ENCODE measurements at regions not wholly inside any gene's neighbourhood (a gene's known extent, or its start where the extent isn't known, plus 50 kb on each side); places are given as distances from the start of the nearest gene placed in this dataset.
"Not testable (repeated sequence)": the region's sequence is repeated elsewhere in the genome, so short reads cannot be mapped to it uniquely, and the experiment has no call there.

DNA sequence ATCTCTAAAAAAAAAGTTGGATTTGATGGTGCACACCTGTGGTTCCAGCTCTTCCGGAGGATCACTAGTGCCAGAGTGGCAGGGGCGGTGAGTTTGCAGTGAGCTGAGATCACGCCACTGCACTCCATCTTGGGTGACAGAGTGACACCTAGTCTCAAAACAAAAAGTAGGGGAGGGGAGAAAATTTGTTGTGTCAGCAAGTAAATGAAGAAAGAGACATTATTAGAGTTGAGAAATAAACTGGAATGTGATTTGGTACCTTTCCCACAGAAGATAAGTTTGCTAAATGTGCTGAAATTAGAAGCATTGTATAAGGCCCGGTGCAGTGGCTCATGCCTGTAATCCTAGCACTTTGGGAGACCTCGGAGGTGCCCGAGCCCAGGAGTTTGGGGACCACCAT, 54.0 kb upstream of the PPIAL4F start:
- H3K36me3 ChIP-seq (ENCODE audit: control insufficient read depth in 2 of 4, insufficient read depth in 4 of 4, low read length in 3 of 4); H3K56ac ChIP-seq (replicated peaks; ENCODE audit: insufficient read length, low read depth, low read length); H4K20me1 ChIP-seq (replicated peaks in 1 of 2; ENCODE audit: control insufficient read depth in 1 of 2, insufficient read depth in 2 of 2, low read length in 2 of 2); H2BK12ac ChIP-seq (ENCODE audit: low read depth, low read length); H2BK120ac ChIP-seq (replicated peaks; ENCODE audit: low read depth, low read length); H3K4ac ChIP-seq (replicated peaks; ENCODE audit: insufficient read length, low read depth, low read length); H4K5ac ChIP-seq (ENCODE audit: insufficient read length, low read depth, low read length); CTCF ChIA-PET (ENCODE audit: partially characterized antibody); POLR2A ChIA-PET (ENCODE audit: partially characterized antibody); H2AK5ac ChIP-seq (ENCODE audit: low read depth, low read length); H3K23me2 ChIP-seq (ENCODE audit: low read depth, low read length); H3K4me3 ChIP-seq (ENCODE audit: extremely low read depth in 1 of 4, insufficient read depth in 2 of 4, low read depth in 3 of 4, low read length in 4 of 4); H3K79me1 ChIP-seq (ENCODE audit: low read depth, low read length); H3K27me3 ChIP-seq (replicated peaks in 1 of 4; ENCODE audit: control insufficient read depth in 3 of 4, extremely low read depth in 1 of 4, insufficient read depth in 3 of 4, low read length in 3 of 4); H3K14ac ChIP-seq (ENCODE audit: insufficient read length); H2BK20ac ChIP-seq (ENCODE audit: low read length); FAIRE-seq; H3K27ac ChIP-seq (ENCODE audit: low read depth, low read length); H4K91ac ChIP-seq (replicated peaks; ENCODE audit: insufficient read length, low read length); H3K23ac ChIP-seq (ENCODE audit: insufficient read length); H3K4me1 ChIP-seq (replicated peaks in 1 of 4; ENCODE audit: control insufficient read depth in 3 of 4, insufficient read depth in 4 of 4, low read length in 3 of 4); H3K18ac ChIP-seq (ENCODE audit: extremely low read depth, low read length); H4K8ac ChIP-seq (ENCODE audit: extremely low read depth, insufficient read depth, low read length); DNase-seq (ENCODE audit: low read depth in 1 of 2, low spot score in 2 of 2); H2AFZ ChIP-seq (ENCODE audit: low read length); H3K9ac ChIP-seq (replicated peaks in 1 of 4; ENCODE audit: extremely low read depth in 1 of 4, low read depth in 3 of 4, low read length in 3 of 4); H2BK5ac ChIP-seq (ENCODE audit: low read depth, low read length); H3K4me2 ChIP-seq (ENCODE audit: insufficient read depth in 1 of 2, low read depth in 2 of 2, low read length in 2 of 2); H2BK15ac ChIP-seq (ENCODE audit: low read length); H3K9me3 ChIP-seq (ENCODE audit: insufficient read depth in 2 of 2, low read depth in 1 of 2, low read length in 1 of 2); H3K79me2 ChIP-seq (ENCODE audit: control insufficient read depth in 1 of 2, insufficient read depth in 2 of 2, low read length in 2 of 2): not testable (repeated sequence)
- WGBS, 2 experiments (ENCODE audit: extremely low coverage in 1 of 2, insufficient coverage in 1 of 2, insufficient read length in 1 of 2, insufficient replicate concordance in 2 of 2, low coverage in 1 of 2, low lambda C conversion rate in 2 of 2, missing lambda C conversion rate in 1 of 2) = 86% methylated on average over 5 of the region's 6 CpGs; no CpG with 5 or more reads in 1 of the 2 experiments

- H3K27me3 ChIP-seq (replicated peaks in 1 of 4; ENCODE audit: control insufficient read depth in 3 of 4, extremely low read depth in 1 of 4, insufficient read depth in 3 of 4, low read length in 3 of 4); H3K4me2 ChIP-seq (ENCODE audit: insufficient read depth in 1 of 2, low read depth in 2 of 2, low read length in 2 of 2); H2BK120ac ChIP-seq (replicated peaks; ENCODE audit: low read depth, low read length); H3K4me1 ChIP-seq (replicated peaks in 1 of 4; ENCODE audit: control insufficient read depth in 3 of 4, insufficient read depth in 4 of 4, low read length in 3 of 4); H3K18ac ChIP-seq (ENCODE audit: extremely low read depth, low read length); H3K4ac ChIP-seq (replicated peaks; ENCODE audit: insufficient read length, low read depth, low read length); H2BK20ac ChIP-seq (ENCODE audit: low read length); H3K14ac ChIP-seq (ENCODE audit: insufficient read length); H3K27ac ChIP-seq (ENCODE audit: low read depth, low read length); H3K9ac ChIP-seq (replicated peaks in 1 of 4; ENCODE audit: extremely low read depth in 1 of 4, low read depth in 3 of 4, low read length in 3 of 4); FAIRE-seq; H3K9me3 ChIP-seq (ENCODE audit: insufficient read depth in 2 of 2, low read depth in 1 of 2, low read length in 1 of 2); H4K8ac ChIP-seq (ENCODE audit: extremely low read depth, insufficient read depth, low read length); H2BK15ac ChIP-seq (ENCODE audit: low read length); H3K56ac ChIP-seq (replicated peaks; ENCODE audit: insufficient read length, low read depth, low read length); H4K91ac ChIP-seq (replicated peaks; ENCODE audit: insufficient read length, low read length); H3K23me2 ChIP-seq (ENCODE audit: low read depth, low read length); H2BK12ac ChIP-seq (ENCODE audit: low read depth, low read length); CTCF ChIA-PET (ENCODE audit: partially characterized antibody); H4K20me1 ChIP-seq (replicated peaks in 1 of 2; ENCODE audit: control insufficient read depth in 1 of 2, insufficient read depth in 2 of 2, low read length in 2 of 2); POLR2A ChIA-PET (ENCODE audit: partially characterized antibody); H3K23ac ChIP-seq (ENCODE audit: insufficient read length); H3K36me3 ChIP-seq (ENCODE audit: control insufficient read depth in 2 of 4, insufficient read depth in 4 of 4, low read length in 3 of 4); H2AK5ac ChIP-seq (ENCODE audit: low read depth, low read length); H3K79me2 ChIP-seq (ENCODE audit: control insufficient read depth in 1 of 2, insufficient read depth in 2 of 2, low read length in 2 of 2); H3K79me1 ChIP-seq (ENCODE audit: low read depth, low read length); H3K4me3 ChIP-seq (ENCODE audit: extremely low read depth in 1 of 4, insufficient read depth in 2 of 4, low read depth in 3 of 4, low read length in 4 of 4); H2AFZ ChIP-seq (ENCODE audit: low read length); H4K5ac ChIP-seq (ENCODE audit: insufficient read length, low read depth, low read length); DNase-seq (ENCODE audit: low read depth in 1 of 2, low spot score in 2 of 2); H2BK5ac ChIP-seq (ENCODE audit: low read depth, low read length): not testable (repeated sequence)
- 91% methylated on average over 17 of the region's 37 CpGs; no CpG with 5 or more reads in 1 of the 2 experiments for WGBS, 2 experiments (ENCODE audit: extremely low coverage in 1 of 2, insufficient coverage in 1 of 2, insufficient read length in 1 of 2, insufficient replicate concordance in 2 of 2, low coverage in 1 of 2, low lambda C conversion rate in 2 of 2, missing lambda C conversion rate in 1 of 2)
Measured at GRCh38 chr1:144539191-144539960, 53.3 kb upstream of the PPIAL4F start.
